Astrocyte of the hippocampus (primary cell): ENCODE measurements at regions not wholly inside any gene's neighbourhood (a gene's known extent, or its start where the extent isn't known, plus 50 kb on each side); places are given as distances from the start of the nearest gene placed in this dataset.

Source experiments
- DNase-seq: peaks from one replicate; pipeline ENCODE4 v3.0.0; 2011; ENCODE audit warnings: low read depth, low spot score

- DNase-seq: peak; percentile 63
Measured at GRCh38 chr3:168467115-168467714, 371.5 kb upstream of the GOLIM4 start.

- DNase-seq: no peak
Measured at GRCh38 chr3:168461793-168462192, 366.1 kb upstream of the GOLIM4 start.

DNA sequence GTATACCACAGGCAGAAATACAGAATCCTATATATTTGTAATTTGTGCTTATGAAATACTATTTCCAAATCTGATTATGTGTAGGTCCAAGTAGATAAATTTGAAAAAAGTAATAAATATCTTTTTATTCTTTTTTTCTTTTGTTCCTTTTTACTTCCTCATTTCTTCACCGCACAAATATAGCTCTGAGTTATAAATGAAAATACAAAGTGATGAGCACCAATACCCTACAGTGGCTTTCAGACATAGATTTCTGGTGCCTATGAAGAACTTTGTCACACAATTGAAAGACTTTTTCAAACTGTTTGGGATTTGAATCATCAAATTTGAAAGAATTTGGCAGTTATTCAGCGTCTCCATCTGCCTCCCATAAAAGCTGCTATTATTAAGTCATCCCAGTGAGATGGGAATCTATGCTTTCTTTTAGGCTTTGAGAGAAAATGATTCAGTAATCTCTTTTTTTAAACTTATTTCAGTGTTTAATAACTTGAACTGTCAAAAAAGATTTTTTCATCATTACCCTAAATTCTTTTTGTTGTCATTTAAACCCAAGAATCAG is 363.6 kb upstream of the GOLIM4 start:
- peak; percentile 2 for DNase-seq

DNA sequence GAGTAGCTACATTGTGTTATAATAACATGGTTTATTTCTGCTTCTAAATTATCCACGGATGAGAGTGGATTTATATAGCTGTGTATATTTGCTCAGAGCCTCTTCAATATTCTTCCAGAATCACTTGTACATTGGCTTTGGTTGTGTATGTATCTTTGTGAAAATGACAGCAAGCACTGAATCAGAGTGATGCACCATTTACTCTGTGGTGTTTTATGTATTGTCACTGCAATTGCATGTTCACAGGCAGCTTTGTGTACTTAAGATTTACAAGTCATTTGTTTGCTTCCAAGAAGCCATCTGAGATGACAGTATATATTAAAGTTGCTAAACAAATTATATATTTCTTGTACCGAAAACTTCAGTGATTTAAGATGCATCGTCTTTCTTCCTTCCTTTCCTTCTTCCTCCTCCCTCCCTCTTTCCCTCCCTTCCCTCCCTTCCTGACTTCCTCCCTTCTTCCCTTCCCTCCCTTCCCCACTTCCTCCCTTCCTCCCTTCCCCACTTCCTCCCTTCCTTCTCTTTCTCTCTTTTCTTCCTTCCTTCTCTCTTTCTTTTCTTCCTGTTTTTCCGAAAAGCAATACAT is 362.3 kb upstream of the GOLIM4 start:
- DNase-seq: no peak

GRCh38 chr3:168455814-168456213 is 360.1 kb upstream of the GOLIM4 start:
- no peak for DNase-seq

GRCh38 chr3:168453623-168454022 is 357.9 kb upstream of the GOLIM4 start:
- no peak for DNase-seq

DNA sequence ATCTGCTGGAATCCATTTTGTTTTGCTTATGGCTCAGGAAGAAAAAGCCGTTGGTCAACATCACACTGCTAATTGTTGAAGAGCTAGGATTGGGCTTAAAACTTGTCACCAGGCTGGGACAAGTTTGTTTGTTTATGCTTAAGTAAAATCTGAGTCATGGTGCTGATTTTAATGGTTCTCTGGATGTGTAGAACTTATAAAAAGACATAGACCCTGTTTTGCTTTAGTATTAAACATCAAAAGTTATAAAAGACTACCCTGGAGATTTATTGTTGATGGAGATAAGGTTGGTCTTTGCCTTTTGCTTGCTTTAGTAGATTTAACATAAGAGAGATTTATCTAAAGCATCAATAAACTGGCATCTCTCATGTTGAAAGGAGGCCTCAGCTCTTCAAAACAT is 348.2 kb upstream of the GOLIM4 start:
- no peak for DNase-seq

GRCh38 chr3:168442502-168442901 is 346.8 kb upstream of the GOLIM4 start:
- DNase-seq: no peak

DNA sequence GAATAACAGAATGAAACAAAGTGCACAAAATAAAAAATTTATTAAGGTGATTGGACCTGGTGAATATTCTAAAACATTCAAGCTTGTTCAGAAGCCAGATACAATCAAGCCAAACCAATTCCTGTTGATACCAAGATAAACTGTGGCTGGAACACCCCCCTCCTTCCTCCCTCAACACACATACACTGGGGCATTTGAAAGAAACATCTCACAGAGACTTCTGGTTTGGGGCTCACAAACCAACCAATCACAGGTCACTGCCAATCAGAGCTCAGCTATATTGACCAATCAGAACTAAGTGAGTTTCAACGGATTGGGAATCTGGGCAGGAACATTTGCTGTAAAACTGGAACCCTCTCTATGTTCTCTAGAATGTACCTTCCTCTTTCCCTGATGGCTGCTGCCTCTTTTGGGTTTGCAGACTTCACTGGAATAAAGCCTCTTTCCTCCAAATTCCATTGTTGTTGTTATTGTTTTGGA is 340.6 kb upstream of the GOLIM4 start:
- no peak for DNase-seq

GRCh38 chr3:168431491-168431890 is 335.8 kb upstream of the GOLIM4 start:
- DNase-seq: peak; percentile 18

DNA sequence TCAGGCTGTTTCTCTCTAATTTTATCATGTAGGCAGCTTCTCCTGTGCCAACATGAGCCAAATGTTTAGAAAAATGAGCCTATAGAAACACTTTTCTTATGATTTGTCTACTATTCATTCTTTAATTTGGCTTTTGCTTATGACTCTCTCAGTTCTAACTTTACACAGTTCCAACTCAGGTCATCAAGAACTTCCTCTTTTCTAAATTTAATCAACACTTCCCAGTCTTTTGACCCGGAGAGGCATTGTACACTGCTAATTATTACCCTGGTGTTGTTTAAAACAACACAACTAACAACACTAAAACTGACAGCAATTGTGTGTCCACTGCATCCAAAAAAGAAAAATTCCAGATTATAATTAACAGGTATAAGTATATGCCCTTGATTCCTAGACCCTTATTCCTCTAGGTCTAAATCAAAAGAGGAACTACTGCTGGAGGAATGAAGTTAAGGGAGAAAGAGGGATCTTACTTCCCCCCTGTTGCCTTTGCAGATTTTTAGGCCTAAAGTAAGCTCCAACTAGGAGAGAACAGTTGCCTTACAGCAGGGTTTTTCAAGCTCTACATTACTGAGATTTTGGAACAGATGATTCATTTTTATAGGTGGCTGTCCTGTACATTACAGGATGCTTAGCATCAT is 332.2 kb upstream of the GOLIM4 start:
- no peak for DNase-seq

GRCh38 chr3:168427156-168427555 is 331.4 kb upstream of the GOLIM4 start:
- no peak for DNase-seq

DNA sequence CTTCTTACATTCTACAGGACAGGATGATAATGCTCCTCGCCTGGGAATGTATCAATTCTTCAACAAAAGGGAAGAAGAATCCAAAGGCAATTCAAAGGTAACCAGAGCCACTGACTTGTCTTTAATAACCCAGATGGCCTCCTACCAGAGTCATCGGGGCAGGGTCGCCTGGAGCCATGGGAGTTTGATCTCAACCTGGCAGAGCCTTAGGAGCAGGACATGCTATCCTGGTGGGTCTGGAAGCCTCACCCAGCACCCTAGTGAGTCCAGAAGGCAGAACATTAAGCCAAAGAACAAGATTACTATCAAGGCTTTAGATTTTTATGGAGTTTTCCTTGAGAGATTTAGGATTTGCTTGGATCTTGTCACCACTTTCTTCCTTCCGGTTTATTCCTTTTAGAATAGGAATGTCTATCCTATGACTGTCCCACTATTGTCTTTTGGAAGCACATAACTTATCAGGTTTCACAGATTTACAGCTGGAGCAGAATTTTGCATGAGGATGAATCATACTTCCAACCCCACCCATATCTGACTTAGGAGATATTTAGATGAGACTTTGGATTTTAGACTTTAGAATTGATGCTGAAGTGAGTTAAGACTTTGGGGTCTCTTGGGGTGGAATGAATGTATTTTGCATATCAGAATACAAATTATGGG is 330.3 kb upstream of the GOLIM4 start:
- DNase-seq: no peak

- peak; percentile 26 for DNase-seq
Measured at GRCh38 chr3:168424059-168424734, 328.5 kb upstream of the GOLIM4 start.

- no peak for DNase-seq
Measured at GRCh38 chr3:168422843-168423242, 327.1 kb upstream of the GOLIM4 start.

DNA sequence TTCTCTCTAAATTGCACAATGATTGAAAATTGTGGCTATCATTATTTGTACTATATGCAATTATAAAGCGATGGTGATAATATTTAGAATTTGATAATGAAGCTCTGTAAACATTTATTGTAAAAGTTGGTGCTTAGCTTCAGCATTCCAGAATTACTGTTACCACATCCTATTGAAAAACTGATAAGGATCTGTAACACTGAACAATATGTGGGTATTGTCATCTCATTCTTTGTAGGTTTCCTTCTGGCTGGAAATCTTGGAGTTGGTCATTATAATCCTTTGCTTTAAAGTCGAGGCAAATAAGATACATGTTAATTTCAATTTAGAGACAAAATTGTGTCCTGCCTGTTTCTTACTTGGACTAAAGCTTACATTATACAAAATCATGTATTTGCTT is 323.4 kb upstream of the GOLIM4 start:
- no peak for DNase-seq

GRCh38 chr3:168417016-168417415 is 321.3 kb upstream of the GOLIM4 start:
- DNase-seq: no peak

- no peak for DNase-seq
Measured at GRCh38 chr3:168416446-168416845, 320.7 kb upstream of the GOLIM4 start.

DNA sequence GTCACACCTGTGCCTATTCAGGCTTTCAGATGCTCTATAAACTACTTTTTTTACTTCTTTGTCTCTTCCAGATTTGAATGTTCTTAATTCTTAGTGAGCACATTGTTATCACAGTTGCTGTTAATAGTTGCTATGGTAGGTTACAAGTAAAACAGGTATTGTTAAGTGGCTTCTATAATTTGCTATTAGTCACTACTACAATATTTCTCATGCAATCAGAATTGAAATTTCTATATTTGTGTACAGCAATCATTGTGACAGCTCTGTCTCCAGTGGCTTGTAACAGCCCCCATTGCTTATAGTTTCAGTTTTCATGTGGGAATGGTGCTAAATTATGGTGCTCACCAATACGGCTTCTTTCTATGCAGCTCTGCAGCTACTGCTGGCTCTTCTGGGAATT is 318.4 kb upstream of the GOLIM4 start:
- DNase-seq: no peak

DNA sequence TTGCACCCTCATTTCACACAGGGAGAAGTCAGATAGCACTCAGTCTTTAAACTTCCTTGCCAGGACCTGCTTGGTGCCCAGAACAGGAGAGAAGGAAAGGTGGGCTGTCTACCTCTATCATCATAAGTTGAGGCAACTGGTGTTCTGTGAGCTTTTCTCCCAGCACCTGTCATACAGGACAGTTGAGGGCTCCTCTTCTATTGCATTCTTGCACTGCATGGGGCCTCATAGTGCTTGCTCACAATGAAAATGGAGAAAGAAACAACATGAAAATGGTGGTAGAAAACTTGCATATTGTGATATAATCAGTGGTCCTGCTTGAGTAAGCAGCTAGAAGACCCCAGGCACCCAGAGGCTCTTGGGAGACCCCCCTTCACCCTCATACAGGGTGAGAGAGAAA is 311.7 kb upstream of the GOLIM4 start:
- no peak for DNase-seq

GRCh38 chr3:168405288-168405687 is 309.6 kb upstream of the GOLIM4 start:
- no peak for DNase-seq
